HEK293T (cell line): ENCODE measurements at regions not wholly inside any gene's neighbourhood (a gene's known extent, or its start where the extent isn't known, plus 50 kb on each side); places are given as distances from the start of the nearest gene placed in this dataset.

Source experiments
- ARNT ChIP-seq: fragments of 450-650 bp; IDR thresholded peaks from 2 replicates; pipeline ENCODE4 v1.6.1; 2017; ENCODE audit warnings: mild to moderate bottlenecking
- BHLHE40 ChIP-seq: fragments of 450-650 bp; IDR thresholded peaks from 2 replicates; pipeline ENCODE4 v1.6.1; 2016; ENCODE audit warnings: mild to moderate bottlenecking, moderate library complexity, borderline replicate concordance
- CTBP1 ChIP-seq: fragments of 450-650 bp; IDR thresholded peaks from 2 replicates; pipeline ENCODE4 v1.6.1; 2016; ENCODE audit warnings: borderline replicate concordance
- ELF4 ChIP-seq: fragments of 450-650 bp; IDR thresholded peaks from 2 replicates; pipeline ENCODE4 v1.6.1; 2017; ENCODE audit warnings: antibody characterized with exemption
- FOXA1 ChIP-seq: fragments of 450-650 bp; IDR thresholded peaks from 2 replicates; pipeline ENCODE4 v1.6.1; 2016; ENCODE audit warnings: mild to moderate bottlenecking
- FOXK2 ChIP-seq: fragments of 450-650 bp; IDR thresholded peaks from 2 replicates; pipeline ENCODE4 v1.6.1; 2016; ENCODE audit warnings: mild to moderate bottlenecking
- FOXM1 ChIP-seq: fragments of 450-650 bp; IDR thresholded peaks from 2 replicates; pipeline ENCODE4 v1.6.1; 2017; ENCODE audit warnings: mild to moderate bottlenecking, borderline replicate concordance
- LEF1 ChIP-seq: fragments of 450-650 bp; IDR thresholded peaks from 2 replicates; pipeline ENCODE4 v1.6.1; 2017; ENCODE audit warnings: mild to moderate bottlenecking, borderline replicate concordance
- SUZ12 ChIP-seq: fragments of 450-650 bp; IDR thresholded peaks from 2 replicates; pipeline ENCODE4 v1.6.1; 2016; ENCODE audit warnings: mild to moderate bottlenecking
- ZNF384 ChIP-seq: fragments of 450-650 bp; IDR thresholded peaks from 2 replicates; pipeline ENCODE4 v1.6.1; 2016

DNA sequence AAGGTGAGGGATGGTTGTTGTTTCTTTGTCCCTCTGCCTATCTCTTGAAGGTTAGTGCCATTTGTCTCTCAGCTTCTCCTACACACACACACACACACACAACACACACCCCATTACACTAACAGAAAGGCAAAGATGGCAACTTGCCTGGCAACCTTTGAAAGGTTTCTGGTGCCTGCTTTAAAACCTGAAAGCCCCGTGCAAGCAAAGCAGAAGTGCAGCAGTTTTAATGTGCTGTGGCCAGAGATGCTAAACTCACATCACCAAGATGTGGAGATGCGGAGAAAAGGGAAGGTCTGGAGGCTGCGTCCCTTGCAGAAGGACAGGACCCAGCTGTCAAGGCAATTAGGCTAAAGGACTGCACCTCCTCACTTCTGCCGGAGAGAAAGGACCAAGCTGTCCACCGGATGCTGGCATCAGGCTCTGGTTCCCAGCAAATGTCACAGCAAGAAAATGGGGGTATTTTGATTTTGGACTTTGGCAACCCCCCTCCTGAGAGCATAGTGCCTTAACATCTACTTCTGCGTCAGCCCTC lies 196.4 kb downstream of the ARL4C start:
- TF ChIP-seq ARNT (no peak), FOXK2 (no peak), SUZ12 (no peak), ZNF384 (no peak), FOXM1 (no peak), ELF4 (no peak), BHLHE40 (no peak), CTBP1 (no peak), FOXA1 (no peak), LEF1 (no peak)
